Amygdala (tissue), 56 donors: ENCODE measurements at regions not wholly inside any gene's neighbourhood (a gene's known extent, or its start where the extent isn't known, plus 50 kb on each side); places are given as distances from the start of the nearest gene placed in this dataset.
"Not testable (repeated sequence)": the region's sequence is repeated elsewhere in the genome, so short reads cannot be mapped to it uniquely, and the experiment has no call there.

ENCODE experiments used
- DNase-seq, 56 donors: peaks; one replicate each; lab custom pipeline; 2025; lab: John Stamatoyannopoulos, UW

DNA sequence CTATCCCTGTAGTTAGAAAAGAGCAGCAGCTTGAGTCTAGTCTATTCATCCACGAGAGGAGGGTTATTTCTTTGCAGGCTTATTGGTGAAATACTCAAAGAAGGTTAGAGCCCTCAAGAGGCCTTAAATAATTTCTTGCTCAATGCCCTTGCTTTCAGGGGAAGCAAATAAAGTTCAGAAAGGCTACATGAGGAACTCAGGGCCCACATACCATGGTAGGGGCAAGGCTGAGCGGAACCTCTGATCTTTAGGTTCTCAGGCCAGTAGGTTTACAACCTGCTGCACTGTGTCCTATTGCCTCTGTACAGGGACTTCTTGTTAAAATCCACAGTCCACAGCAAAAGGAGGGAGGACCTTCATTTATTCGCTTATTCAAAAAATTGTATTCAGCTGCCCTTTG is 101.7 kb downstream of the ADAMTS15 start:
- no peak for DNase-seq

DNA sequence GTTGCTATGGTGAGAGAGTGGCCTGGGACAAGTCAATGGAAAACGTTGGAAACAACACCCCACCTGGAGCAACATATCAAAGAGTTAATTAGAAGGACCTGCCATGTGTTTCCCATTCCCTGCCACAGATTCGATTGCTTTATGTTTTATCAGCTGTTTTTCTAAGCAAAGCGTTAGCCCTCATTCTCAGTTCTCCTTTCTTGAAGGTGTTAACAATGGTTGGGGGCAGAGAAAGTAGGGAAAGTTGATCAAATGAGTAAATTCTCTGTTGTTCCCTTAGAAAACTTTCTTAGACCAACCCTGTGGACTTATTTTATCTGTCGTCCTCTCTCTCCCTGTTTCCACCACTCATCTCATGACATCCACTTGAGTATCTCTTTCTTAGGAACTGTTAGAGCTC is 102.5 kb downstream of the ADAMTS15 start:
- no peak for DNase-seq

DNA sequence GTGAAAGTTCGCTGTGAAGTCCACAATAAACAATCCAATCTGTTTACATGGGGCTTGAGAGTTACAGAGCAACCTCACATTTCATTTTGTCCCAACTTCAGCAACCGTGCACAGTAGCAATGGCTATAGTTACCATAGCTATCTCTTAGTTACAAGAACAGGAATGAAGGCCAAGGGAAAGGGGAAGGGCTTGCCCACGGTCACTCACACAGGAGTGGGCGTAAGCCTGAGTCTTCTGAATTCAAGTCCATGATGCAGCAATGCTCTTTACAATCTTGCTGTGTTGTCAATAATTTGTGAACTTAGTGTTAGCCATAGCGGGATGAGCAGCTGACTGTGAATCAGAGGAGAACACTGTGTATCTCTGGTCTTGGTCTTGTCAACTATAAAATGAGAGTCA is 102.9 kb downstream of the ADAMTS15 start:
- no peak for DNase-seq

DNA sequence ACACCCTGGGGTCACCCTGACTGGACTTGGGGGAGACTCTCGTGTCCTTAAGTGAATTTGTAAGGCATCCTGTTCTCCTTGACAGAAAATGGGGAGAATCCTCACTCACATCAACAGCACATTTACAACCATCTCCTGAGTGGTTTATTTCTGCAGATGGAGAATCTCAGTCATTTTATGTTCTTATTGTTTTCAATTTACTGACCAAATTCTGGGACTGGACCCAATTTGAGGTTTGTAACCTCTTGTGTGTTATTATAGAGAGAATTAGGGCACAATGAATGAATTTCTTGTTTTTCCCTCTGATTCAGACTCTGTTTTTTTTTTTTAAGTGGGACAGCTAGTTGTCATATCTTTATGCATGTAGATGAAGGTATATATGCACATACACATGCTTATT is 104.9 kb downstream of the ADAMTS15 start:
- DNase-seq: no peak

DNA sequence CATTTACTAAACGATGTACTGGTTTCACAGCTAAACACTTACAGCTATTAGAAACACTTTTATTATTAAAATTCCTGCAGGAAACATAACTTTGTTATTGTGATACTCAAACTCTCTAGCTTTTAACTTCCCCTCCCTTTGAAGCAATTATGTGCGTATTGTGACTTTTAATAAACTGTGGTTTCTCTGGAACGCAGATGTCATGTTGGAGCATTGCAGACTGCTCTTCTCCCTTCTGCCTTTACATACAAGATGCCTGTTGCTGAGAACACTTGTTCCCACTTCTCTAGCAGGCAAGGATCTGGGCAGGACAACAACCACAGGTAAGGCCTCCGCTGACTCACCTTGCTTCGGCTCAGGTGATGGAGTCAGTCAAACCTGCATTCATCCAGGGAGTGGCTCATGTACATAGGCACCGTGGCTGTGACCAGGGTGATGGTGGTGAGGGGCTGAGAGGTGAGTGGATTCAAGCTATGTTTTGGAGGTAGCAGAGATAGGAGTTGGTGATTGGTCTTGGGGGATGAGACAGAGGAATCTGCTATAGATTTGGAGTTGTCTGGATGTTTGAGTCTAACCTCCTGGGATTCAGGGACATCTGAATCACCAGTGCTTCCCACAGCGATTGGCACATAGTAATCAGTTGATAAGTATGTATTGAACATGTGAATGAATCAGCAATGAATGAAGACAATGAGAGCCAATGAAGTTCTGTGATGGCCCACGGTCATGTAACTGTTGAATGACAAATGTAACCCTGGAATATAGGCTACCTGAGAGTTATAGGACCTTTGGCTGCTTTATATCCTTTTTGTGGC is 106.0 kb downstream of the ADAMTS15 start:
- no peak for DNase-seq

DNA sequence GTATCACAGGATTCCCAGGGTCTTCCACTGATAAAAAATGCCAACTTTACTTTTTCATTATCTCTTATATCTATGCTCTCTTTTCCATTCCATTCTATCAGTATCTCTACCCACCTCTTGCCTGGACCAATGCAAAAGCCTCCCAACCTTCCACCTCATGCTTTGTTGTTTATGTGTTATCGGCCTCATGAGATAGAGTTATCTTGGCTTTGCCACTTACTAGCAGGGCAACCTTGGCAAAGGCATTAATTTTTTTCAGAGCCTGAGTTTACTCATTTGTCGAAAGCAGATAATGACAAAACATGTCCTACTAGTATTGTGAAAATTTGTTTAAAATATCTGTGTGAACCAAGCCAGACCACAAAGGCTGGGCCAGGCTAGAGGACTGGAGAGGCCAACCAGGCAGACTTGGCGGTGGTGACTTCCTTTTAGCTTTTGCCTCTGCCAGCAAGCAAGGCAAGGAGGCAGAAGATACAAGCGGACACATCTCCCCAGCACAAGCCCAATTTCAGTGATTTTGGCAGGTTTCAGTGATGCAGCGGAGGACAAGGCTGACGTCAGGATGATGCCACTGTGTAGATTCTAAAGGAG is 106.9 kb downstream of the ADAMTS15 start:
- DNase-seq: no peak

DNA sequence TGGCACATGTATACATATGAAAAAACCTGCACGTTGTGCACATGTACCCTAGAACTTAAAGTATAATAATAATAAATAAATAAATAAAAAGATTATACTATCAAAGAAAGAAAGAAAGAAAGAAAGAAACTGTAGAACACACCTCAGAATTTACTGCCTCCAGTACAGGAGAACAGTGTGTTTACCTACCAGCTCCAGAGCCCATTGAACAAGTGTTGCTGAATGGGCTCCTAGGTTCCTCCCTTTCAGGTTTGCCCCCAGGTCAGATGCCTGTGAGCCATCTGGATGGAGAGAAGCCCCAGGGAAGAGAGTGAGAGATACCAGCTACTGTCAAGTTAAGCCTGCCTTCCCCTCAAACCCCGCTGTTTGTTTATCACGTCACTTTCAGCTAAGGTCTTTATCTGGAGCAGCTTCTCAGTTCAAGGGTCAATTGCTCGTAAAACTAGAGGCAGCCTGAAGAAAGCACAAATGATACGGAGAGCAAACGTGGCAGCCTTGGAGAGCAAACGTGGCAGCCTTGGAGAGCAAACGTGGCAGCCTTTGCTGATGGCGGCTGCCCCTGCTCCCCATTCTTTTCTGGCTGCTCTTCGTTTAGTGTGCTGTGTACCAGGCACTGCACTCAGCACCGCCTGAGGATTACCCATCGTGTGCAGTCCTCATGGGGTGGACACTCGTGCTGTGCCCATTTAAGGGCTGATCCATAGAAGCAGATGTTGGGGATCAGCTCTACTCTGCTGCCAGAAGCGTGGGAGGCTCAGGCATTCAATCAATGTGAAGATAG is 111.7 kb downstream of the ADAMTS15 start:
- no peak for DNase-seq

DNA sequence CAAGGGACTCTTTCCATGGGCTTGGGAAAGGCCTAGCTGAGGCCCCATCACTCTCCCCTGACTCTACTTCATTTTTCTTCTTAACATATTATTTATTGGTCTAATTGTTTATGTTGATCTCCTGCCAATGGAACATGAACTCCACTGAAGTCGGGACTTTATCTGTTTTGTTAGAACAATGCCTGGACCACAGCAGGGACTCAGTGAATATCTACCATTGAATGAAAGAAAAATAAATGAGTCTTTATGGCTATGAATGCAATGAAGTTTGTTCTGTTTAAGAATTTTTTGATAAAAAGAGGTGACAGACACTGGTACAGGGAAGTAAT is 112.3 kb downstream of the ADAMTS15 start:
- DNase-seq: no peak

DNA sequence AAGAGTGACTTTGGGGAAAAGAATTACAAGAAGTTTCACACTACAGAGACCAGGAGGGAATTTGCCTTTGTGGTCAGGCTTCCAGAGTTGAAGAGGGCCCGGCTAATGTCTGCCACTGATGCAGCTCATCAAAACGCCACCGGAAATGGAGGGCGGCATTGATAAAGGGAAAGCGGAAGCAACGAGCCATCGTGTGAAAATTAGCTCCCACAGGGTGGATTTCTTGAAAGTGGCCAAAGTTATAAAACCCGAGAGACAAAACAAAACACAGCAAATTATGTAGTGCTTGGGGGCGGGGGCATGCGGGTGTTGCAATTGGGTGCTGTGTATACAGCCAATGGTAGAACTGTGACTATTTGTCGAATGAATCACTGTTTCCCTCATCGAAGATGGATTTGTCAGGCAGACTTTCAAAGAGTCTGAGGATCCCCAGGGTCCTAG is 113.0 kb downstream of the ADAMTS15 start:
- no peak for DNase-seq

DNA sequence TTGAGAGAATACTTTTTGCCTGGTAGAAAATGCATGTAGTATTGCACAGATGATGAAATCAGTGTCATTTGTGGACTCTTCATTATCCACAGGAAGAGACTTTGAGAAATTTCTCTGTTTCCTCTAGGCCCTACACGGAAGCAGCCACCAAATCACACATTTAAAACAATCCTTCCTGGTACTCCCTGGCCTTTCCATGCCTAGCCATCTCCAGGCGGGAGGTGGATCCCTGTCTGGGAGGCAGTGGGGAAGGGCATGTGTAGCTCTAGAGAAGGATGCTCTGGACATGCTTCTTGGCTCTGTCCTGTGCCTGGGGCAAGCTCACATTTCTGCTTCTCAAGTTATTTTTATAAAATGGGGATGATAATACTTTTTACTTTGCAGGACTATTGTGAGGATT is 114.1 kb downstream of the ADAMTS15 start:
- no peak for DNase-seq

DNA sequence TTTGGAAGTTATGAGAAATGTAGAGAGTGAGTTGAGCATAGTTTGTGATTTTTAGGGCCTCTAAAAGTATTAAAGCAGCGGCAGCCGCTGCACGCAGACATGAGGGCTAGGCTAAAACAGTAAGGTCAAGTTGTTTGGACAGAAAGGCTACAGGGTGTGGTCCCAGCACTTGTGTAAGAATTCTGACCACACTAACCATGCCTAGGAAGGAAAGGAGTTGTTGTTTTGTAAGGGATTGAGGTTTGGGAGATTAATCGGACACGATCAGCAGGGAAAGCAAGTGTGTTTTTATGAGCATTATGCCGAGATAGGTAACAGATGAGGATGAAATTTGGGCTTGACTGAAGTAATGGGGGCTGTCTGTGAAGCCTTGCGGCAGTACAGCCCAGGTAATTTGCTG is 117.9 kb downstream of the ADAMTS15 start:
- not testable (repeated sequence) for DNase-seq

DNA sequence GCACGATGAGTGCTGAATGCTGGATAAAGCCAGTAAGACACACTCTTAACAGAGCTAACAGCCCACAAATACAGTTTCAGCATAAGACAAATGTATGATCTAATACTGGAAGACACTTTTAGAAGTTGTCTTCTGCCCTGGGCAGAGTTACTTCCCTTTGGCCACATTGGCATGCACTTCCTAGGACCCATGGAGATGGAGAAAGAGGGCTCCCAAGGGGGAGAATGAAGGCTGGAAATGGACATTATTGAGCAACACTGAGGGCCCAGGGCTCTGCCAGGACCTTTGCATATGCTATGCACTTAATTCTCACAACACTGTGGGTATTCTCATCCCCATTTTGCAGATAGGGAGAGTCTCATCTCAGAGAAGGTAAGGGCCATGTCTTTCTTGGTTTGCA is 123.1 kb downstream of the ADAMTS15 start:
- DNase-seq: no peak

DNA sequence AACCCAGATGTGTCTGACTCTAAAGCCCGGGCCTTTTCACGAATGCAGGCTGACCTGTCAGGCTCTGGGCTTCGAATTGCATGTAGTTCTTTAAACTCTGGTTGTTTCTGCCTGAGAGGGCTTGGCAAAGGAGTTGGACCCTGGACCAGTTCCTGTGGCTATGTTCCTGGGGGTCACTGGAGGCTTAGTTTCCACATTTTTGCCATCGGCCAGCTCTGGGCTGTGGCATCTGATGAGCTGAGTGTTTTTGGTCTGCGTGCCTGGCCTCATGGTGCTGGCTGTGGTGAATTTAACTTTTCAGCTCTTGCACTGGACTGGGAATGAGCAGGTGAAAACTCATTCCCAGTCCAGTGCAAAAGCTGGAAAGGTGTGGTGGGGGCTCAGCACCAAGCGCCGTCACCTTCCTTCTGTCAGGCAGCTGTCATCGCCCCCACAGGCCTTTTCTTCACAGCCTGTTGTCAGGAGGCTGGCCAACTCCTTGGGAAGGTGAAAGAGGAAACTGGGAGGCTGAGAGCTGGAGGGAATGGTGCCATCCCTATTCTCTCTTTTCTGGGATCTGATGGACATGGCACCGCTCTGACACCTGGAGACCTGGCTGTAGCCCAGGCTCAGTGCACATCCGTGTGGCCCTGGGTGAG is 123.6 kb downstream of the ADAMTS15 start:
- no peak for DNase-seq

DNA sequence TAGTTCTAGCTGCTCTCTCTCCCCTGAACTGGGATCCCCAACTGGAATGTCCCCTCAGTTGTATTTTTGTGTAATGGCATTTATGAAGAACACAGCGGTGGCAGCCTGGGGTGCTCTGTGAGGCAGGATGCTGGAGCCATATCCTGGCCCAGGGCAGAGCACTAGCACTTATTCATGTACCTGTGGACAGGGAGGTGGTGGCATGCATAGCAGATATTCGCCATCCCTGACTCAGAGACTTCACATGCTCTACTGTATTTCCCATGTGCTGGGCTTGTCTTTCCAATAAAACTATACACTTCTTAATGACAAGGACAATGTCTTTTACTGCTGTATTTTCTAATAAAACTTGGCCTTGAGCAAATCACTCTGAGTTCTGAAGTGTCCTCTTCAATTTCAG is 125.3 kb downstream of the ADAMTS15 start:
- DNase-seq: no peak

DNA sequence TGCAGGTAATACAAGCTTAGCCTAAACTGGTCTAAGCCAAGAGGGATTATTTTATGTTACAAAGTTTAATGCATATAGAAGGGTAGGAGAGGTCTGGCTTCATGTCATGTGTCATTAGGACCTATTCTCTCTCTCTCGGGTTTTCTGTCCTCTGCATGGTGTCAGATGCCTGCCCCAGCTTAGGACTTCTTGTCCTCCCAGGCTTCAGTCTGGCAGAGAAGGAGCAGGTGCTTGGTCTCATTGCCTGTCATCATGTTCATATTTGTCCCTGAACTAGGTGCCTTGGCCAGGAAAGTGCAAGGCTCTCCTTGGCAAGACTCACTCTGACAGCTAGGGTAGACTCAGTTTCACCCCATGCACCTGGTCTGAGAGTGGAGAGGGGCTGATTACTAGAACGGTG is 126.3 kb downstream of the ADAMTS15 start:
- no peak for DNase-seq

DNA sequence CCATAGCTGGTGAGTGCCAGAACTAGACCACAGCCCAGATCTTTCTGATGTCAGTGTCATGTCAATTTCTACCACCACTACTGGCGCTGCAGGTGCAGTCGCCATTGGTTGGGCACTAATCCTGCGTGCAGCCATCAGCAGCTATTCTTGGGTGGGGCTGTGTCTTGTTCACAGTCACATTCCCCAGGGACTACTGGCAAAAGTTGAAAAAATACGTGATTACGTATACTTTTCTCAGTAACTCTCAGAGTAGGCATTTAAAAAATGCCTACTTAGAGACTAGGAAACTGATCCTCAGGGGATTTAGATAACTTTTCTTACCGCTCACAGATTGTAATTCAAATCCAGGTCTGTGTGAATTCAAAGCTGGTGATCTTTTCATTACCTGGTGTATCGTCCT is 127.7 kb downstream of the ADAMTS15 start:
- no peak for DNase-seq

DNA sequence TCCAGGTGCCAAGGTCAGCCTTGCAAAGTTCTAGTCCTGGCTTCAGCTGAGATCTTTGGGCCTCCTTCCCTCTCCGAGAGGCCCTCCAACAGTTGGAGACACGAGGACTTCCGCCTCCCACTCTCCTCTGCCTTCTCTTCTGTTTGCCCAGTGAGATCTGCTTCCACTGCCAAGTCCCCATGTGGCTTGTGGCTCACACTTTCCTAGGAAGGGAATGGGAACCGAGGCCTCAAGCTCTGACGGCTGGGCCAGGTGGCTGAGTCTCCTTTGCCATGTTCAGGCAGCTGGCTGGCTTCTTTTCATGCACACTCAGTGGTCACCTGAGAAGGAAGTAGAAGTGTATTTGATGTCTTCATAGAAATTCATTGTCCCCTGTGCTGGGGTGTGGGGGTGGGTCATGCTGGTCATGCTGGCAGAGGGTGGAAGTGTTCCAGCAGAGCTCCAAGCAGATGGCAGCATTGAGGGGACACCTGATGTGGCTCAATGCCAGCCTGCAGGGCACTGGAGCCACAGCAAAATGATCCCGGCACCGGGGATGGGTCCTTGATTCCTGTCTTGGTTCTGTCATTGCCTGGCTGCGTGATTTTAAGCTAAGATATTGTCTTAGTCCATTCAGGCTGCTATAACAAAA is 130.4 kb downstream of the ADAMTS15 start:
- no peak for DNase-seq

DNA sequence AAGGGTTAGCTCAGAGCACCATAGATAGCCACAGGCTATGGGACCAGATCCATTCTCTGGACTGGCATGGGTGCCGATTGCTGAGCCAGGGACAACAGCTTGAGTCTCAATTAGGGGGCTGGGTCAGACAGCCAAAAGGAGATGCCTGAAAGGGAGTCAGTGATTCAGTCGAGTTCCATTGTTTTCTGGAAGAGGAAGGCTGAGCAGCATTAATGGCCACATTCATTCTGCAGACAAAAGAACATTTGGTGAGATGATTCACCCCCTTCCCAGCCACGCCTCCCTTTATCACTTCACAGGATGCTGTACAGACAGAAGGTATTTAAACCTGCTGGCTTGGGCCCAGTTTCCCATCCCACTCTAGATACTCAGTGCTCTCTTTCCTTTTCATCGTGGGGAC is 131.9 kb downstream of the ADAMTS15 start:
- DNase-seq: peak in 47 of 56 donors; percentile 9 to 96 (median 60)

DNA sequence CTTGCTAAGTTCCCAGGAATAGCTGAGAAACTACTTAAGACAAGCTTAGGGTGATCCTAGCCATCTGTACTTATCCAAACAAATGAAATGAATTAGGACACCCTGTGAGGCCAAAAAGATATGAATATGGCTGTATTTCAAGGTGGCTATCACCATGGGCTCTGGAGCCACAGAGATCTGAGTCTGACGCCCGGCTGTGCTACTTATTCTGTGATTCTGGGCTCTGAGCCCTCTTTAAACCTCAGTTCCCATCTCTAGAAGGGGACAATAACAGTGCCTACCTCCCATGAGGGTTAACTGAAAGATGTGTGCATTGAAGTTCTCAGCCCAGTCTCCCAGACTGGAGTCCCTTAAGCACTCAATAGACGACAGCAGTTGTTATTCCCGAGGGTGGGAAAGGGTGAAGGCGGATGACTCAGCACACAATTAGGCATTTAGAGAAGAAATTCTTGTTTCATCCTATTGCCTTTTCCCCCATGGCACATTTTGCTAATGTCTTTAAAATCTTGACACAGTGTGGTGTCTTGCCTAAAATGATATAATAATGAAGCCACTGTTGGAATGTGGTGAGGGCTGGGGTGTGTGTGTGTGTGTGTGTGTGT is 132.5 kb downstream of the ADAMTS15 start:
- DNase-seq: peak in 6 of 56 donors; percentile 6 to 31 (median 17)

DNA sequence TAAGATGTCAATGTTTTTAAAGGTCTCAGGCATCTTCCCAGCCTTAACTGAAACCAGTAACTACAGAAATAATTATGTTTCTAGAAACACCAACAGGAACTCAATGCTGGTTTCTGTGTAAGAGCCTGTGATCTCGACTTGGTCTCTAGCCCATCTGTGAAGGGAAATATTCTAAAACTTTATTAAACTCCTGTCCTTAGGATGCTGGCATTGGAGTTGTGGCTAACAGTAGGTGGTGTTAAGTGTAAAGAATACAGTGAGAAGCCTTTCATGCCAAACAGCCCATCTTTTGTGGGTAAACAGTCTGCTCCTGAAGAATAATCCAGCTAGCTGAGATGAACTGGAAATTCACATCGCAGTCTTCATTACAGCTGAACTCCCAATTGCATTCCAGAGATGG is 133.2 kb downstream of the ADAMTS15 start:
- no peak for DNase-seq
